ENCODE measurements at regions not wholly inside any gene's neighbourhood (a gene's known extent, or its start where the extent isn't known, plus 50 kb on each side); places are given as distances from the start of the nearest gene placed in this dataset.

DNA sequence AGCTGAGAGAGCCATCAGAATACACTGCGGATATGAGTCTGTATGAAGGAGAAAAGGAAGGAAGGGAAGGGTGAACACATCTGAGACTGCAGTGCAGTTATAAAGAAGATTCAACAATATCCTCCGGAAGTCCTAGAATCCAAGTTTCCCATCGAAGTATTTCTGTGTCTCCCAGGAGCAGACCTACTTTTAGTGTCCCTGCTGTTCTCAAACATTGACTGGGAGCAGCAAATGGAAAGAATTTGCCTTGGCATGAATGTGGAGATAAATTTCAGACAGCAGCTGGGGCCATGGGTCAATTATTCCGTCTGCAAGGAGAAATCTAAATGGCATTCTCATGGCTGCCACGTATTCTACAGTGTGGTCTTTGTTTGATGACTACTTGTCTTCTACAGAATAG, 478.1 kb upstream of the SMC2 start:
- Histone ChIP-seq H3K4me1 (peaks cover 0 to 7% of the 10 kb centered on the region in 2 donors), H3K4me3 (no peak overlapping the region), H3K27me3 (no peaks in the 10 kb centered on the region), H3K9me3 (no peaks in the 10 kb centered on the region), H3K27ac (no peak overlapping the region), H3K36me3 (no peaks in the 10 kb centered on the region)
- in situ Hi-C loops (cut with MboI; ENCODE audit: low sequenced_read_pairs in 4 of 4) (no loop called here), intact Hi-C loops (cut with DNase I; ENCODE audit: low total_unique reads) (no loop called here)
- DNase-seq = no peak
- TF ChIP-seq, protein P1, sequence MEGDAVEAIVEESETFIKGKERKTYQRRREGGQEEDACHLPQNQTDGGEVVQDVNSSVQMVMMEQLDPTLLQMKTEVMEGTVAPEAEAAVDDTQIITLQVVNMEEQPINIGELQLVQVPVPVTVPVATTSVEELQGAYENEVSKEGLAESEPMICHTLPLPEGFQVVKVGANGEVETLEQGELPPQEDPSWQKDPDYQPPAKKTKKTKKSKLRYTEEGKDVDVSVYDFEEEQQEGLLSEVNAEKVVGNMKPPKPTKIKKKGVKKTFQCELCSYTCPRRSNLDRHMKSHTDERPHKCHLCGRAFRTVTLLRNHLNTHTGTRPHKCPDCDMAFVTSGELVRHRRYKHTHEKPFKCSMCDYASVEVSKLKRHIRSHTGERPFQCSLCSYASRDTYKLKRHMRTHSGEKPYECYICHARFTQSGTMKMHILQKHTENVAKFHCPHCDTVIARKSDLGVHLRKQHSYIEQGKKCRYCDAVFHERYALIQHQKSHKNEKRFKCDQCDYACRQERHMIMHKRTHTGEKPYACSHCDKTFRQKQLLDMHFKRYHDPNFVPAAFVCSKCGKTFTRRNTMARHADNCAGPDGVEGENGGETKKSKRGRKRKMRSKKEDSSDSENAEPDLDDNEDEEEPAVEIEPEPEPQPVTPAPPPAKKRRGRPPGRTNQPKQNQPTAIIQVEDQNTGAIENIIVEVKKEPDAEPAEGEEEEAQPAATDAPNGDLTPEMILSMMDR (IDR thresholded peaks at IDR 0.05 in 4 of 5, conservative IDR thresholded peaks at IDR 0.05 in 1 of 5) = no peak
- no peak for TF ChIP-seq POLR2A (IDR thresholded peaks at IDR 0.05)
- no peak for ATAC-seq

DNA sequence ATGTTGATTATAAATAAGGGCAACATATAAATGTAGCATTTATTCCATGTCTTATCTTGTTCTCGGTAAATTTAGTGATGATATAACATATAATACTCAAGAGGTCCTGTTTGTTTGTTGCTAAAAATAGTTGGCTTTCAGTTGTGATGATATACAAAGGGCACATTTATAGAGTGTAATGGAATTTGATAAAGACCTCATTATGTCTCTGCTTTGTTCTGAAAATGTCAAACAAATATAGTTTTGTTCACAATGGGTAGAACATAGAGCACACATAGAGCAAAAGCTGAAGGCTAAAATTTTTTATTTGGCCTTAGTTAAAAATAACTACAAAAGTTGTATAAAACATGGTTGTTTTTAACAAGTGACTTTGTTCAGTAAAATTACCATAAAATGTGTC, 477.1 kb upstream of the SMC2 start:
- DNase-seq (no peak), ATAC-seq (no peak)
- Histone ChIP-seq H3K4me3 (no peak overlapping the region), H3K9me3 (no peaks in the 10 kb centered on the region), H3K4me1 (peaks cover 0 to 7% of the 10 kb centered on the region in 2 donors), H3K27me3 (no peaks in the 10 kb centered on the region), H3K36me3 (no peaks in the 10 kb centered on the region), H3K27ac (no peak overlapping the region)
- in situ Hi-C loops (cut with MboI; ENCODE audit: low sequenced_read_pairs in 4 of 4) (no loop called here), intact Hi-C loops (cut with DNase I; ENCODE audit: low total_unique reads) (no loop called here)
- TF ChIP-seq, protein P1 (IDR thresholded peaks at IDR 0.05 in 4 of 5, conservative IDR thresholded peaks at IDR 0.05 in 1 of 5) = no peak
- no peak for TF ChIP-seq POLR2A (IDR thresholded peaks at IDR 0.05)

DNA sequence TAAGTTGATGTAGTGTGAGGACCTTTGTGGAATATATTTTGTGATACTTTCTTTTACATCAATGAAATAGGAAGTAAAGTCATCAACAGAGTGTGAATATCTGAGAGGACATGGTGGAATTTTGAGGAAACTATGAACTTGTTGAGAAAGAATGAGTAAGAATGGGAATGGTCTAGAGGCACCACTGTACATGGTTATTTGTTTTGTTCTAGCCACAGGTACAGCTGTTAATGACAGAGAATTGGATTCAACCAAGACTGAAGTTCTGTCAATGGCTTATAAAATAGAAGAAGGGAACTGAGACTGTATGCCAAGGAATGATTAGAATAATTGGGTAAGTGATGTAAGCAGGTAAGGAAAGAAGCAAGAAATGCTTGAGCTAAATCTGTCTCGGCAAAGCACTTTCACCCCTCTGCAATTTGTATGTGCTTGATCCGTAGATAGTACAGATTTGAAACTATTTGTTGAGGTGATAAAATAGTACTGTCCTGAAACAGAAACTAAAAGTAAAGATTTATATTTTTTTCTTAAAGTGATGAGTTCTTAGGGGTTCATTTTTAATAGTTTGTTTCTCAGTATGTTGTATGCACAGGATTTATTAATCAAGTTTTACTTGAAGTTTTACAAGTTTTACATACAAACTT, 468.8 kb upstream of the SMC2 start:
- intact Hi-C loops (cut with DNase I; ENCODE audit: low total_unique reads) = no loop called here
- in situ Hi-C loops (cut with MboI; ENCODE audit: low sequenced_read_pairs in 4 of 4) = no loop called here
- Histone ChIP-seq H3K4me1 (no peaks in the 10 kb centered on the region), H3K9me3 (no peaks in the 10 kb centered on the region), H3K4me3 (no peak overlapping the region), H3K36me3 (no peaks in the 10 kb centered on the region), H3K27me3 (no peaks in the 10 kb centered on the region), H3K27ac (no peak overlapping the region)
- ATAC-seq (no peak), DNase-seq (no peak)
- TF ChIP-seq POLR2A (IDR thresholded peaks at IDR 0.05) = no peak
- TF ChIP-seq, protein P1 (IDR thresholded peaks at IDR 0.05 in 4 of 5, conservative IDR thresholded peaks at IDR 0.05 in 1 of 5) = no peak

DNA sequence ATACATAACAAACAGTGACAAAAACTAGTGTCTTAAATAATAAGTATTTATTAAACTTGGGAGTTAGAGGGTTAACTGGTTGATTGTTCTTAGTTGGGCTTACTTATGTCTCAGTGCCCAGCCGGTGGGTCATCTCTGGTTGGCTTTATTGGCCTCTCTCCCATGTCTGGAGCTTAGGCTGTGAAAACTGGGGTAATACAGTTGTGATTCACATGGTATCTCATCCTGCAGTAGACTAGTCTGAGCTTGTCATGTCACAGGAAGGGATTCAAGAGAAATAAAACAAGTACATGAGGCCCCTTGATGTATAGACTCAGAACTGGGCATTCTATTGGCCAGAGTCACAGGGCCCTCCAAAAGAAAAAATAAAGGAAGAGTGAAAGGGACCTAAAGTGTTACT, 466.4 kb upstream of the SMC2 start:
- DNase-seq = no peak
- Histone ChIP-seq H3K4me1 (no peaks in the 10 kb centered on the region), H3K36me3 (no peaks in the 10 kb centered on the region), H3K27me3 (no peaks in the 10 kb centered on the region), H3K4me3 (no peak overlapping the region), H3K27ac (no peak overlapping the region), H3K9me3 (no peaks in the 10 kb centered on the region)
- intact Hi-C loops (cut with DNase I; ENCODE audit: low total_unique reads) (no loop called here), in situ Hi-C loops (cut with MboI; ENCODE audit: low sequenced_read_pairs in 4 of 4) (no loop called here)
- no peak for ATAC-seq
- TF ChIP-seq, protein P1 (IDR thresholded peaks at IDR 0.05 in 4 of 5, conservative IDR thresholded peaks at IDR 0.05 in 1 of 5) = no peak
- no peak for TF ChIP-seq POLR2A (IDR thresholded peaks at IDR 0.05)

DNA sequence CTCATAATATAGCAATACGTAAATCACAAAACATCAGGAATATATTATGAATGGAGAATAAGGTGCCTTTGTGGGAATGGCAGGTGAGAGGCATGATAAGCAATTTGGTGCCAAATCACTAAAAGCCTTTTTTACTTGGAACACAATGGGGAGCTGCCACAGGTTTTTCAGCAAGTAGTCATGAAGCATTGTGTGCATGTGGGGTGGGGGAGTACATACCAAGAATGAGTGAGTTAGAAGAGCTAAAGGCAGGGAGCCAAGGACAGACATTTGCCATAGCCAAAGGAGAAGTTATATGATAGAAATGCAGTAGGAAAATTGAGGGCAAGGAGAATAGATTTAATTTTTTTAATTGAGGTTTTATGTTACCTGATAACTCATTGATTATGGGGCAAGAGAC, 445.0 kb upstream of the SMC2 start:
- H3K4me3 ChIP-seq = no peak overlapping the region
- H3K27me3 ChIP-seq = no peaks in the 10 kb centered on the region
- H3K36me3 ChIP-seq = no peaks in the 10 kb centered on the region
- no peaks in the 10 kb centered on the region for H3K9me3 ChIP-seq
- in situ Hi-C loops (cut with MboI; ENCODE audit: low sequenced_read_pairs in 4 of 4) (no loop called here), intact Hi-C loops (cut with DNase I; ENCODE audit: low total_unique reads) (no loop called here)
- no peak overlapping the region for H3K27ac ChIP-seq
- ATAC-seq (no peak), DNase-seq (no peak)
- TF ChIP-seq, protein P1 (IDR thresholded peaks at IDR 0.05 in 4 of 5, conservative IDR thresholded peaks at IDR 0.05 in 1 of 5) = no peak
- TF ChIP-seq POLR2A (IDR thresholded peaks at IDR 0.05) = no peak
- H3K4me1 ChIP-seq = no peaks in the 10 kb centered on the region
